HG02759 (cell line): ENCODE measurements at regions not wholly inside any gene's neighbourhood (a gene's known extent, or its start where the extent isn't known, plus 50 kb on each side); places are given as distances from the start of the nearest gene placed in this dataset.
A peak's percentile ranks its signal among the peaks of the same experiment; 100 is the strongest.
"Not testable (repeated sequence)": the region's sequence is repeated elsewhere in the genome, so short reads cannot be mapped to it uniquely, and the experiment has no call there.

ENCODE experiments used
- ATAC-seq: cut with Tn5 transposase; IDR thresholded peaks from one replicate; pipeline ENCODE4 v1.9.1; 2021; ENCODE audit warnings: mild to moderate bottlenecking, moderate library complexity; ENCODE audit not compliant: unreplicated experiment

DNA sequence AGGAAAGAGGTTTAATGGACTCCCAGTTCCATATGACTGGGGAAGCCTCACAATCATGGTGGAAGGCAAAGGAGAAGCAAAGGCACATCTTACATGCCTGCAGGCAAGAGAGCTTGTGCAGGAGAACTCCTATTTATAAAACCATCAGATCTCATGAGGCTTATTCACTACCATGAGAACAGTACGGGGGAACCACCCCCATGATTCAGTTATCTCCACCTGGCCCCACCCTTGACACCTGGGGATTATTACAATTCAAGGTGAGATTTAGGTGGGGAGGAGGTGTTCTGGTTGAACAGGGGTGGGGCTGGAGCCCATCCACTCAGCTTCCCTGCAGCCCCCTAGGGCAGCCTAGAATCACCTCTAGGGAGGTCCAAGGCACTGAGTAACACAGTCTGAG lies 128.9 kb upstream of the KLF3 start:
- not testable (repeated sequence) for ATAC-seq

DNA sequence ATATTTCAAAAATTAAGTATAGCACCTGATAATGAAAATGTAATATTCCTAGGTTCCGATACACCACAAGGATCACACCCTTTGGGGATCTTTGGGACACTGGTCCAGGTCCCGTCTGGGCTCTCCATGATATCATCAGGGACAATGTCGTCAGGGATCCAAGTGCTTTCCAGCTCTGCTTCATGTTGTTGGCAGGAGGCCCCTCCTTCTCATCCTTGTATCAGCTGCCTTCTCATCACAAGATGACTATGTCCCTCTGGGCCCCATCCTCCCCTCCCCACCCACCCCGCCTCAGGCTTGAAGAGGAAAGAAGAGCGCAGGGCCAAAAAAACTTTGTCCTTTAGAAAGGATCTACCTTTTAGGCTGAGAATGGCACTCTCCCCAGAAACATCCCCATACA lies 128.3 kb upstream of the KLF3 start:
- ATAC-seq, result no peak

DNA sequence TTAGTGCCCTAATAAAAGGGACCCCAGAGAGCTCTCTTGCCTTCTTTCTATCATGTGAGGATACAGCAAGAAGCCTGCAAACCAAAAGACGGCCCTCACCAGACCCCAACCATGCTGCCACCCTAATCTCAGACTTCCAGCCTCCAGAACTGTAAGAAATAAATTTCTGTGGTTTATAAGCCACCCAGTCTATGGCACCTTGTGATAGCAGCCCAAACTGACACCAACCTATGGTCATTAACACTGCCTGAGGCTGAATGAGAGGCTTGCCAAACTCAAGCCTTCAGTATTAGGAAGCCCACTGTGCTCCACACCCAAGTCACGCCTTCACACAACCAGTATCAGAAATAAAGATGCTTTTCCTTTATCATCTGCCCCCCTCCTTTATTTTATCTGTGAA lies 127.3 kb upstream of the KLF3 start:
- no peak for ATAC-seq

DNA sequence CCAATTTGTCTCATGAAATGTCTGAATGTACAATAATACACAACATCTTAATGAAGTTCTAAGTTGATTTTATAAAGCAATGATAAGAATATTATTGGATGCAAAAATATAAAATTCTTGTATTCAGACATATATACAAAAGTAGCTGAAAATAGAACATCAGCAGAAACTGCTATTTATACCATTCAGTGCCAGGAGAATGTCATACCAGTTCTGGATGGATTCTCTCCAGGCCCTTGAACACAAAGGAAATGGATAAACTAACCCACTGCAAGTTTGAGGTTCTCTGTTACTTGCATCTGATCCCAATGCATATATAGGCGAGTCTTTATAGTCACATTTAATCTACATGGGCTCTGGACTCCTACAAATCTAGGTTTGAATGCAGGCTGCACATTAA lies 126.3 kb upstream of the KLF3 start:
- no peak for ATAC-seq

DNA sequence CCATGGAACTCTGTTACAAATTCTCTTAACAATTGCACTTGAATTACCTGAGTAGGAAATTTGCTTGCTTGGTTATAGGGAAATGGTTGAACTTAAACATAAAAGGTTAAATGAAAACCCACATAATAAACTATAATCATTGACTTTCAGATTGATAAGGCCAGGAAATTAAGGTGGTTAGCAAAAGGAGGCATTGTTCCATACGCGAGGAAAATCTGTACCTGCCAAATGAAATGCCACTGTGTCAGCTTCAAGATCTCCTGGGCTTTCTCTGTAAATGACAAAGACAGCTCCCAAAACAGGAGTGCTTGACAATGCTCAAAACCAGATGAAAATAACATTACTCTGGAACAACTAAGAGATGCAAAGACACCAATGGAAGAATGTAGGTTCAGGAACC lies 125.5 kb upstream of the KLF3 start:
- ATAC-seq, result no peak

DNA sequence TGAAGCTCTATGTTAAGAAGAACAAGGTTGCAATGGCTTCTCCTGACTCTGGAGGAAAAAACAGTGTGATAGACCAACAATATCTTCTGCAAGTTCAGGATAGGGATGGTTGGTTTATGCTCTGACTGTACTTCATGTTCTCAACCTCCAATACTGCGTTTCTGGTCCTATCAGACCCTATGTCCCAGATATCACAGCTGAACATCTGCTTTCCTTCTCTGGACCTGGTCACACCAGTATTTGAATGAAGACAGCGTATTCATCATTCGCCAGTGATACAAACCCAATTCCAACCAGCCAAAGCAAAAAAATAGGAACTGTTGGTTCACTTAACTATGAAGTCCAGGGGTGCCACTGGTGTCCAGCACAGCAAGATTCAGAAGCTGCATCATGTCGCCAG lies 124.5 kb upstream of the KLF3 start:
- ATAC-seq, result no peak

DNA sequence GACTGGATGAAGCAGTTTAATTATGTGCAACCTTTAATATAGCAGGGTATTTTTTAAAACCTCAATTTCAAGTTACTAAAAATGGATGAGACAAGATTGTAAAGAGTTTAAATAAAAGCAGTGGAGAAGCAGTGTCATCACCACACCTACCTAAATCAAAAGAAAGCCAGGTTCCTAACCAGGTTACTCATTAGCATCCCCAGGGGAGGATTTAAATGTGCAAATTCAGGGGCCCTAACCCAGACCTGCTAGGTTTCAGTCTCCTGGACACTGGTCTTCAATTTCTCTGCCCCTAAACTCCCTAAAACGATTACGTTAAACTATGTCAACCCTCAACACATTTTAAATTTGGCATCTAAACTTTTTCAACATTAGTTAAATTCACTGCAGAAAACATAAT lies 116.9 kb upstream of the KLF3 start:
- ATAC-seq, result no peak

DNA sequence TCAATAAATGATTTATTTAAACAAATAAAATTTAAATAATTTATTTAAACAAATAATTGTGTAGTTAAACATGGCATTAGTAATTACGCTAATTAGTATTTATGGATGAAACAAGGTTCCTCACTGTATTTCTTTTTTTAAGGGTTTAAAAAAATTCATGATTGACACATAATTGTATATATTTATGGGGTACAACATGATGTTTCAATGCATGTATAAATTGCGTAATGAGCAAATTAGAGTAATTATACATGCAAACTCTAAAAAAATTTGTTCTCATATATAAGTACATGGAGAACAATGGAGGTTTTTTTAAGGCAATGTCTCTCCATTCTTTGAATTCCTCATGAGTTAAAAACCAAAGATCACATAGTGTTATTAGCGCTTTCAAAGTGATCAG lies 115.7 kb upstream of the KLF3 start:
- ATAC-seq, result no peak

DNA sequence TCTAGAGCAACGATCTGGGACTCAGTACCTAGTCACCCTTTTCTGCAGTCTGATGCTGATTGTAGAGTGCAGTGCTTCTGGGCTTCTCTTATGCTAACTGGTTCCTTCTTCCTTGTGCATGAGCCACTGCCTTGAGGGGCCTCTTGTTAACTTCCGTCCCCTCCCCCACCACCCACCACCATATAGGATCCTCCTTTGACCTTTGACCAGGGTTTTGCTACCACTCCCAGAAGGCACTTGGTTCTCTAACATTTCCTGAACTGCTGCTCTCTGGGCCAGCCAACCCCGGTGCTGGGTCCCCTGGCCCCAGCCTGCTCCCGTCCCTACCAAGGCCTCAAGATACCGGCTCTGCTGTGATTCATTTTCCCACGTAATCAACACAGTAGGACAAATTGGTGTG lies 104.6 kb upstream of the KLF3 start:
- ATAC-seq, result no peak

DNA sequence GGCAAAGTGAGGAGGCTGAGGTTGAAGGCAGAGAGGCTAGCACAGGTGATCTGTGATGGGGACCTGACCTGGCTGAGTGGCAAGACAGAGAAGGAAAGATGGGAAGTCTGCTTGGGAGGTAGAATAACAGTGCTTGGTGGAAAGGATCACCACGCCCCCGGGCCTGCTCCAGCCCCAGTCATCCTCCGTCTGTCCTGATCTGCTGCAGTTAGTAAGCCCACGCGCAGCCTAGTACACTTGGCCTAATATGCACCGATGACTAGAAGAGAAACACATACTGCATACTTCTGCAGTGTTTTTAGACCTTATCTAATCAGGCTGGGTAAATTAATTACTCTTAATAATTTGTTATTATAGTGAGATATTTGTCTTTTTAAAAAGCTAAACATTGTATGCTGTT lies 103.7 kb upstream of the KLF3 start:
- peak; percentile 9 for ATAC-seq

DNA sequence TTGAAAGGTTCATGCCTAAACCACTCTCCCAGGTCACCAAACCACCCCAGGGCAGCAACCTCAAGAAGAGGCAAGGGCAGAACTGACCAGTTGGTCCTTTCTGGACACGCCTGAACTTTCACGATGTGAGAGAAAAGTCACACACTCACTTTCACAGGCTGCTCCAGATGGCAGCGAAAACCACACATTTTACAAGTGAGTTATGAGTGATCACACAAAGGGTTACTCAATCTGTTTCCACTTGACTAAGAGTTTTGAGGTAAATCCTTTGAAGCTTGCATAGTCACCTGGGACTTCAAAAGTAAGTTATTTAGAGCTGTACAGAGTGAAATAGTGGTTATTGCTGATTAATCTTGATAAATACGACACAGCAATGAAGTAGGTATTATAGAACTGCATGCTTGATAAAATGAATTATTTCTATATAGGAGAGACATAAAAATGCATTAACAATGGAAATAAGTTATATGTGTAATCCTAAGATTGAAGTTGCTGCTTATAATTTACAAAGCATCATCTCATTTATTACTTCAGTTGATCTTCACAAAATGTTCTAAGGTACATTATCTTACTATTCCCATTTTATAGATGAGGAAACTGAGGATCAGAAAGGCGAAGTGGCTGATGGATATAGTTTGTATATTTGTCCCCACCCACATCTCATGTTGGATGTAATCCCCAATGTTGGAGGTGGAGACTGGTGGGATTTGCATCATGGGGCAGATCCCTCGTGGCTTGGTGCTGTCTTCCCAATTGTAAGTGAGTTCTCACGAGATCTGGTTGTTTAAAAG lies 103.0 kb upstream of the KLF3 start:
- peak; percentile 92 for ATAC-seq

DNA sequence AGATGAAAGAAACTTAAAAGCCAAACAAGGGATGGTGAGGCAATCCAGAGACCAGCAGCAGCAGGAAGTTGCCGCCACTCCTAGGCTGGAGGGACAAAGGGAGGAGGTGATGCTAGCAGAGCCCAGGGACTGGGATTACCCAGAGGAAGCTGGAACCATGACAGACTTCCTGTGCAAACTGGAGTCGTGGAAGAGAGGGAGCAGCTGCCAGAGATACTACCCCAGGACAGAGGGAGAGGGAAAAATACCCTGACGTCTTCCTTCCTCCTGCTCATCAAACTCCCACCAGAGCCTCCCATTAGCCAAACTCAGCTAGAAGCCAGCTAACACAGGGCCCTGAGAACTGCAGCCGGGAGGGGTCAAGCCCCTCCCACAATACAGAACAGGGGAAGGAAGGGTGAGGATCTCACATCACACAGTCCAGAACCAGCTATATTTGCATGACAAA lies 101.2 kb upstream of the KLF3 start:
- no peak for ATAC-seq

DNA sequence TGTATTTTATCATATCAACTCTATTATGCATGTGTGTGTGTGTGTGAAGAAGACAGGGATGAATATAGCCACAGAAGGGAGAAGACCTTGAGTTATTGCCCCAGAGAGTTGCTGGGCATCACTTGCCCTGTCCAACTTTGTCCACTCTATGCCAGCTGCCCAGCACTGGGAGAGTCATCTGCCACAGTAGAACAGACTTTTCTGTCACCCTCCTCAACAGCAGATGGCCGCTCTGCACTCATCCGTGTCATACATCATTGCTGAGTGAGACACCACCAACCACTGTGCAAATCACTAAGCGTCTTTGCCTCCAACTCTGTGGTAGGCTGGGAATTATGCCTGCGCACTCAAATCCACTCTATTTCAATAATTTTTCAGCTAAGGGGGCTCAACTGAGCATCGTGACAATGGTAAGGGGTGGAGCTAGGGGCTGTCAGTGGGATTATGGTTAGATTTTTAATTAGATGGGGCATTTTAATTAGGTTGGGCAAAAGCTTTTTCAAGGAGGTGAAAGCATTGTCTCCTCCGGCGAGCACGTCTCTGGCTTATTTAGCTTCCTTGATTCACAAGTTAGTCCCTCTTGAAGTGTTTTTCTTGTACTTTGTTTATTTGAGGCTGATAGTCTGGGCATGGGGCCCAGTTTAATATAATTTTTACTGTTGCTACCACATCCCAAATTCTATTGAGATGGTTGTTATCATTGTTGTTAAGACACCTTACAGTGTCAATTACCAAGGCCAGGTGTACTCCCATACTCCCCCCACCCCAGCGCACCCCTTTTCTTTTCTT lies 100.1 kb upstream of the KLF3 start:
- ATAC-seq, result no peak

DNA sequence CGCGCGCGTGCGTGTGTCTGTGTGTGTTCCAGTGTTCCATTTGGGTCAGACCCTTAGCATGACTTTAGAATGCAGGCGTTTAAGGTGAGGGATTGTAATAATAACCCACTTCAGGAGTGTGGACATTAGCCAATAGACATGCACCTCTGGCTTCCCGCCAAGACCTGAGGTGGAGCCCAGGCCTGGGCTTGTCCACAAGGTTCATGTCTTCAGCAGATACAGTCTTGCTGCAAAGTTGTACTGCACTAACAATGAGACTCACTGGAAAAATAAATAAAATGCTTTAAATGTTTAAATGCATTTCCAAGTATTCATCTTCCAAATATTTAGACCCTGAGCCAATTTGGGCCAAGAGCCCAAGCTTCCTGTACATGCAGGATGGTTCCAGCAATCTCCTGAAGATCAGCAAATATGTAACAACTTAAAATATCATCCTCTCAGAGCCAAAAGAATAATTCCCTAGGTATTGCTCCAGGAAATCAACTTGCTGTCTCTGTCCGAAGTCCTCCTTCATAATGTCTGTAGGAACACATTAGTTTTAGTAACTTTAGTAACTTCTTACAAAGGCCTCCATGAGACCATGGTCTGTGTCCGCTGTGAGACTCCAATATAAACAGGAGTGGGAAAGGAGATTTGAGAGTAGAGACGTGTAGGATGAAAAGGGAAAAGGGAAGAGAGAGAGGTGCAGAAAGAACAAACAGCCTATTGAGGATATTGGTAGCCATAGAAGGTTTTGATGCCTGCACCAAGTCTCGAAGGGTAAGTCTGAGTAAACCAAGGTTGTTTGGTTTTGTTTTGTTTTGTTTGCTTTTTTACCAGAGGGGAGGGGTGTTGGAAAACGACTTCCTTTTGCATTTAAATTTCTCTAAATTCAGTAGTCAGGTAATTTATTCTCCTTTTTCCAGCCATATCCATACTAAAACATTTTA lies 98.5 kb upstream of the KLF3 start:
- no peak for ATAC-seq

DNA sequence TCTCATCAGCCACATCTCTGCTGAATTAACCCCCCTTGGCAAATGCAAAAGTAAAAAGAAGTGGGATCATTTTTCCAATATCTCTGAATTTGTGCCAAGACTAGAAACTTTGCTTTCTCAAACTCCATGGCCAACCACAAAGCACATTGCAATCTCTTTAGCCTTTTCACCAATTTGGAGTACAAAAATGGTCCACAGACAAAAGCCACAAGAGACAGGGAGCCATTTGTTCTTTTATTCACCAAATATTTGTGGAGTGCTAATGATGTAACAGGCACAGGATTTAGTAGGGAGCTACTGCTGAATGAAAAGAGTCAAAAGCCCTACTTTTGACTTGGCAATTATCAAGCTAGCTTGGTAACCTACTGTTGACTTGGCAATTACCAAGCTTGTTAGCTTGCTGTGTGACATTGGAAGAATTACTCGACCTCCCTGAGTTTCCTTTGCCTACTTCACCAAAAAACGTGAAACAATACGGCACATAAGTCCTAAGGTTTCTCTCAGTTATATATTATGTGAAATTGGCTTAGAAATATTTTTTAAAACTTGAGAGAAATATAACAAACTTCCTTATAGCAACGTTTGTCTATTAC lies 97.1 kb upstream of the KLF3 start:
- ATAC-seq, result no peak

DNA sequence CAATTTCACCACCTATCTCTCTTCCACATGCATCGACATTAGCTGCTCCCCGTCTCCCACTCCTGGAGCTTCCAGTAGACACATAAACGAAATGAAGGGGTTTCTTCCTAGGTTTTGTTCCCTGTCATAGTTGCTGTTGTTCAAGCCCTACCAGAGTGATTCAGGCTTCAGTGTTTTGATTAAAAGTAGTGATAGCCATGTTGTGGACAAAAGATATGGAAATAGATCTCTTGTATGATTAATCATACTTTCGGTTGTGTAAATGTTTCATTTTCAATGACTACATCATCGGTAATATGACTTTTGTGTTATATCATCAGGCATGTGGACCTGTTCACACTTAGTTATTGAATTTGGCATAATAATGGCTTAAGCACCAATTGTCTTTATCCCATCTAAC lies 96.5 kb upstream of the KLF3 start:
- ATAC-seq, result no peak

DNA sequence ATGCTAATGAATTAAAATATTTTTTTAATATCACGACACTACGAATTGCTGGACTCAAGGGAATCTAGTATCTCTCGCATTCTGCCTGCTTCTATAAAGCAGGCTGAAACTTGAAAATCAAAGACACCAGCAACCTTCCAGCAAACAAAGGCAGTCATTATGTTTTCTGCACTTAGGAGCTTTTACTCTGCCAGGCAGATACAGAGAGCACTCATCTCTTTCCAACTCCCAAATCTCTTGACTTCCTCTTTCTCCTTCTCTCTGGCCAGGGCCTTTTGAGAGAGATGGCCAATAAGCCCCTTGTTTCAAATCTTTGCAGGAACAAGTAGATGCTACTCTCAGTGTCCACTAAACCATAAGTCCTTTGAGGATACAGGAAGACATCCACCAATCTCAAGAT lies 95.2 kb upstream of the KLF3 start:
- ATAC-seq, result no peak

DNA sequence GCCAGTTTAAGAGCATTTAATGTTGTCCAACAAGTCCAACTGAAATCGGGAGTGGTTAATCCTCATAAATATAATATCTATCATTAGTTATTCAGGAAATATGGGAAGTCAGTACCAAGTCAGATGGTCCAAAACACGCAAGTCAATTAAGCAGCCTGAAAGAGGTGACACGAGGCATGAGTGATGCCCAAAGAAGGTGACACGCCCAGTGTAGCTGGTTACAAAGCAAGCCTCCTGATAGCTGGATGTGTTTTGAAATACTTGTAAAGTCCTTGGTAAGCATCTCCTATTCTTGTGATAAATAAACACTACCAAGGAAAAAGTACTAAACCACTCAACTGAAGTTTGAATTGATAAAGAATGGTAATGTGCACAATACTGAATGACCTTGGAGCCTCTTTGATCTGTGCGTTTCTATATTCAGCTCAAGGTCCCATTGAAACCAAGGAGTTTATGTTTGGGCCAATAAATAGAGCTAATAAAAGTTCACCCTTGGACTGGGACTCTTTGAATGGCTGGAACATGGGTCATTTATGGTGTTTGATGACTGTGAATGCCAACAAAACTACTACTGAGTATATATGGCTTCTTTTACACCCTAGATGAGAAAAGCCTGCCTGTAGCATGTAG lies 93.2 kb upstream of the KLF3 start:
- no peak for ATAC-seq

DNA sequence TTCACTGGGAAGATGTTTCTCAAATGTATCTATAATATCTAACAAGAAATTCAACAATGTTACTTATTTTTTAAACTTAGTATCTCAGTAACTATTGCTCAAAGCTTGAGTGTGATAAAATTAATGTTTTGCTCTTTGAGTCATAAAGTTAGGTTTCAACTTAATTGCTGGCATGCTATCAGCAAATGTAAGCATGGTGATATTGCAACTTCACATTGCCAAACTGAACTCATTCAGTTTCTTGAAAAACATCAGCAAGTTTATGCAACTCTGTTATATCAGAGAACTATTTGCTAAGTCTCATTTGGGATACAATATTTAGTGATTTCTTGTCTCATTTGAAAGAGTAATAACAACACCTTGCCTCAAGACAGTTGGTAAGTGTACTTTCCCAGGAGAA lies 91.2 kb upstream of the KLF3 start:
- no peak for ATAC-seq

DNA sequence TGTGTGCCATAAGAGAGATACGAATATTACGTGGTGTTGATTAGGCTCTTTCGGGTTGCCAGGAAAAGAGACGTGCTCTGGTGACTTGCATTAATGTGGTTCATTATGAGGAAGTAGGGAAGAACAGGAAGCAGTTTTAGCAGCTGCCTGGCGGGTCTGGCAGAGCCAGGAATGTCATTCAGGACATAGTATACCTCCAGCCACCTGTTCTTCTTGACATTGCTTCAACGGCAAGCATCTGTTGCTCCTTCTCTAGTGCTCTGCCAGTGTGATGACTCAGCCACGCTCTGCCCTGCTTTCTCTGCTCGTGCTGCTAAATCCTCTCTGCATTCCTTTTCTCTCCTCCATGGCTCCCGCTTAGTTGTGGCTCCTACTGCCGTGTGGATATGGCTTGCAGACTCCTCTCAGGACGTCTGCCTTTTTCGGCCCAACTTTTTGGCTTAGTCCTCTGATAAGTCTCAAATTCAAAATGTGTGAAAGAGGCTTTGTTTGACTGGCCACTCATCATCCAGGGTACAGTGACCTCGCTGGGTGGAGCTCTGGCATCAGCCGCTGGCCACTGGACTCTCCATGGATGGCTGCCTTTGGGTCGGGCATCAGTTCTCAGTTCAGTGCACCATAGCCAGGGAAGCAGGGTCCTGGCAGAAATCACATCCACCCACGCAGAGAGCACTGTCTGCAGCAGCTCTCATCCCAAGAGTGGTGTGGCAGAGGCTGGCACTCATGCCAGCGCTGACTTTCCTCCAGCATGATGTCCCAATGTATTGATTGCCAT lies 89.3 kb upstream of the KLF3 start:
- ATAC-seq, result no peak
